ENCODE measurements at regions not wholly inside any gene's neighbourhood (a gene's known extent, or its start where the extent isn't known, plus 50 kb on each side); places are given as distances from the start of the nearest gene placed in this dataset.
A peak's percentile ranks its signal among the peaks of the same experiment; 100 is the strongest.

GRCh38 chr1:73770109-73770905, 427.7 kb downstream of the LRRIQ3 start:
- intact Hi-C loops (cut with DNase I; ENCODE audit: low total_unique reads), result no loop called here
- Histone ChIP-seq H3K27me3 (no peaks in the 10 kb centered on the region), H3K4me3 (no peak overlapping the region), H3K4me1 (no peaks in the 10 kb centered on the region), H3K36me3 (no peaks in the 10 kb centered on the region), H3K27ac (no peak overlapping the region), H3K9me3 (no peaks in the 10 kb centered on the region)
- no peak for DNase-seq
- TF ChIP-seq POLR2A (IDR thresholded peaks at IDR 0.05), result no peak
- TF ChIP-seq CTCF (IDR thresholded peaks at IDR 0.05), result no peak
- TF ChIP-seq POLR2AphosphoS5 (IDR thresholded peaks at IDR 0.05), result no peak
- no peak for TF ChIP-seq EP300 (IDR thresholded peaks at IDR 0.05)
- WGBS, 5 donors, result 86 to 92% (median 90%) methylated on average over 6 to 10 of the region's 10 CpGs

GRCh38 chr1:73766786-73767348, 431.1 kb downstream of the LRRIQ3 start:
- no peak overlapping the region for H3K4me3 ChIP-seq
- H3K27me3 ChIP-seq, result no peaks in the 10 kb centered on the region
- no peak overlapping the region for H3K27ac ChIP-seq
- intact Hi-C loops (cut with DNase I; ENCODE audit: low total_unique reads), result no loop called here
- H3K36me3 ChIP-seq, result no peaks in the 10 kb centered on the region
- TF ChIP-seq POLR2A (IDR thresholded peaks at IDR 0.05), result no peak
- TF ChIP-seq POLR2AphosphoS5 (IDR thresholded peaks at IDR 0.05), result no peak
- TF ChIP-seq EP300 (IDR thresholded peaks at IDR 0.05), result no peak
- no peak for TF ChIP-seq CTCF (IDR thresholded peaks at IDR 0.05)
- H3K4me1 ChIP-seq, result no peaks in the 10 kb centered on the region
- no peak for DNase-seq
- 68 to 87% (median 70%) methylated on average over 3 of the region's 3 CpGs for WGBS, 5 donors
- H3K9me3 ChIP-seq, result no peaks in the 10 kb centered on the region

- Histone ChIP-seq H3K9me3 (no peaks in the 10 kb centered on the region), H3K4me1 (no peaks in the 10 kb centered on the region), H3K27me3 (no peaks in the 10 kb centered on the region), H3K27ac (no peak overlapping the region), H3K4me3 (no peak overlapping the region), H3K36me3 (no peaks in the 10 kb centered on the region)
- TF ChIP-seq CTCF (IDR thresholded peaks at IDR 0.05) (no peak), POLR2AphosphoS5 (IDR thresholded peaks at IDR 0.05) (no peak), EP300 (IDR thresholded peaks at IDR 0.05) (no peak), POLR2A (IDR thresholded peaks at IDR 0.05) (no peak)
- WGBS, 5 donors, result 36 to 88% (median 52%) methylated on average over 2 of the region's 2 CpGs
- intact Hi-C loops (cut with DNase I; ENCODE audit: low total_unique reads), result no loop called here
- peak in 1 of 2 donors; percentile 12 for DNase-seq
Measured at GRCh38 chr1:73765551-73766233, 432.3 kb downstream of the LRRIQ3 start.

GRCh38 chr1:73761559-73761958, 436.4 kb downstream of the LRRIQ3 start:
- Histone ChIP-seq H3K4me1 (no peaks in the 10 kb centered on the region), H3K9me3 (no peaks in the 10 kb centered on the region), H3K27me3 (no peaks in the 10 kb centered on the region), H3K36me3 (no peaks in the 10 kb centered on the region), H3K27ac (no peak overlapping the region), H3K4me3 (no peak overlapping the region)
- no peak for DNase-seq
- WGBS, 5 donors, result 82 to 90% (median 87%) methylated on average over 2 of the region's 2 CpGs
- intact Hi-C loops (cut with DNase I; ENCODE audit: low total_unique reads), result no loop called here
- no peak for TF ChIP-seq CTCF (IDR thresholded peaks at IDR 0.05)
- no peak for TF ChIP-seq EP300 (IDR thresholded peaks at IDR 0.05)
- TF ChIP-seq POLR2A (IDR thresholded peaks at IDR 0.05), result no peak
- TF ChIP-seq POLR2AphosphoS5 (IDR thresholded peaks at IDR 0.05), result no peak
